ENCODE measurements at regions not wholly inside any gene's neighbourhood (a gene's known extent, or its start where the extent isn't known, plus 50 kb on each side); places are given as distances from the start of the nearest gene placed in this dataset.

- H3K27ac ChIP-seq = no peak overlapping the region
- DNase-seq (no peak), ATAC-seq (no peak)
- H3K27me3 ChIP-seq = no peaks in the 10 kb centered on the region
- no peaks in the 10 kb centered on the region for H3K4me1 ChIP-seq
- no peak overlapping the region for H3K4me3 ChIP-seq
- intact Hi-C loops (cut with DNase I) = no loop called here
- H3K9me3 ChIP-seq = no peaks in the 10 kb centered on the region
- no peak for TF ChIP-seq CTCF (IDR thresholded peaks at IDR 0.05)
- no peaks in the 10 kb centered on the region for H3K36me3 ChIP-seq
These were observed 96.2 kb downstream of the TENT5A start for GRCh38 chr6:81656231-81656630.

GRCh38 chr6:81655696-81656095 is 96.8 kb downstream of the TENT5A start:
- no peaks in the 10 kb centered on the region for H3K4me1 ChIP-seq
- ATAC-seq (no peak), DNase-seq (no peak)
- no peaks in the 10 kb centered on the region for H3K9me3 ChIP-seq
- no peak overlapping the region for H3K4me3 ChIP-seq
- H3K27me3 ChIP-seq = no peaks in the 10 kb centered on the region
- TF ChIP-seq CTCF (IDR thresholded peaks at IDR 0.05) = no peak
- intact Hi-C loops (cut with DNase I) = no loop called here
- H3K36me3 ChIP-seq = no peaks in the 10 kb centered on the region
- H3K27ac ChIP-seq = no peak overlapping the region

DNA sequence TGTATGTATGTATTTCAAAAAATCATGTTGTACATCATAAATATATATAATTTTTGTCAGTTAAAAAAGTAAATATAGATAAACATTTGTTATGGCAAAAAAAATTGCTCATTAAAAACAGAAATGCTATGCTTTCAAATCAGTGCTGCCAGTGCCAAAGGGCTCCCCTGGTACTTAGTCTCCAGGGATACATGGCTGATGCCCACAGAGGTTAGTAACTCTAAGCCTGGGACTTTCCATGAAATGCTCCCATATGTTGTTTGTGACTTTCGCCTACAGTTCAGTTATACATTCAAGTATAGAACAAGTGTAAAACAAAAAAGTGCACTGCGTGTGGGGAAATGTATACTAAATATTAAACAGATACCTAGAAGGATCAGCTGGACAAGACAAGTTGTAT is 104.0 kb downstream of the TENT5A start:
- no peak for DNase-seq
- Histone ChIP-seq H3K27me3 (no peaks in the 10 kb centered on the region), H3K9me3 (no peaks in the 10 kb centered on the region), H3K4me3 (no peak overlapping the region), H3K36me3 (no peaks in the 10 kb centered on the region), H3K4me1 (no peaks in the 10 kb centered on the region), H3K27ac (no peak overlapping the region)
- intact Hi-C loops (cut with DNase I) = no loop called here
- no peak for ATAC-seq
- no peak for TF ChIP-seq CTCF (IDR thresholded peaks at IDR 0.05)

DNA sequence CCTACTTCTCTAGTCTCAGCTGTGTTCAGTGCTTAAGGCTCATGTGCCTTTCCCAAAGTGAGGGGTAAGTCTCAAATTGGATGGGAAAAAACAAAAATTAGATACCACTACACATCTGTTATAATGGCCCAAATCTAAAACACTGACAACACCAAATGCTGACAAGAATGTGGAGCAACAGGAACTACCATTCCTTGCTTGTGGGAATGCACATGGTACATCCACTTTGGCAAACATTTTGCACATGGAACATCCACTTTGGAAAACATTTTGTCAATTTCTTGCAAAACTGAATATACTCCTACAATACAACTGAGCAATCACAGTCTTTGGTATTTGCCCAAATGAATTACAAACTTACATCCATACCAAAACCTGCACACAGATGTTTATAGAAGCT is 109.3 kb downstream of the TENT5A start:
- no peak for DNase-seq
- TF ChIP-seq CTCF (IDR thresholded peaks at IDR 0.05) = no peak
- intact Hi-C loops (cut with DNase I) = no loop called here
- H3K27me3 ChIP-seq = no peaks in the 10 kb centered on the region
- H3K4me1 ChIP-seq = no peaks in the 10 kb centered on the region
- no peak overlapping the region for H3K4me3 ChIP-seq
- no peak for ATAC-seq
- H3K27ac ChIP-seq = no peak overlapping the region
- H3K9me3 ChIP-seq = no peaks in the 10 kb centered on the region
- no peaks in the 10 kb centered on the region for H3K36me3 ChIP-seq

DNA sequence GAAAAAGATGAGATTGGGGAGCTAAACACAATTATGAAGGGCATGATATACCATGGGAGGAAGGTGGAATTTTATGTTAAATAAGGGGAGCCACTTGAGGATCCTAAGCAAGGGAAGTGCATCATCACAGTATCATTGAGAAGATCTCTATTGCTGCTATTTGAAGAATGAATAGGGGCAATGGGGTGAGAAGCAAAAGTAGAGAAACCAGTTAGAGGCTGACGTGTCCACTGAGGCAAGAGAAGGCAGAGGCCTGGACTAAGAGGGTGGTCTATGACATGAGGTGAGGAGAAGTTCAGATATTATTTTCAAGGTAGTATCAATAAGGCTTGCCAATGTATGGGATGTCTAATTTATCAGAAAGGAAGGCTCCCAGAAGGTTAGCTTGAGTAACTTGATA is 111.6 kb downstream of the TENT5A start:
- intact Hi-C loops (cut with DNase I) = no loop called here
- no peak for TF ChIP-seq CTCF (IDR thresholded peaks at IDR 0.05)
- DNase-seq (no peak), ATAC-seq (no peak)
- Histone ChIP-seq H3K4me1 (no peaks in the 10 kb centered on the region), H3K4me3 (no peak overlapping the region), H3K27me3 (no peaks in the 10 kb centered on the region), H3K27ac (no peak overlapping the region), H3K36me3 (no peaks in the 10 kb centered on the region), H3K9me3 (no peaks in the 10 kb centered on the region)

DNA sequence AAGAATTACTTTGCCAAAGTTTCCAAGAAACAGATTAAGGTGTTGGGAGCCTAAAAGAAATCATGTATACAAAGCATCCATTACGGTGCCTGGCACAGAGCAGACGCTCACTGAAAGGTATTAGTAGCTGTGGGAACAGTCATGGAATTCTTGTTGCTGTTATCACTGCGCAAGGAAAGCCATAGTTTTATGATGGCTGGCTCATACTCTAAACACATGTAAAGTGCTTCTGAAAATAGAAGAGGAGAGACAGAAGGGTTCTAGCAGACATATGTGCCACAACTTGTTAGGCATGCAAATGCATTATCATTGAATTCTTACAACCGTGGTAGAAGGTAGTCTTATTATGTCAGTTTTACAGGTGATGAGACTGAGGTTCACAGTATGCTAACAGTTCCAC is 112.4 kb downstream of the TENT5A start:
- H3K9me3 ChIP-seq = no peaks in the 10 kb centered on the region
- DNase-seq = no peak
- TF ChIP-seq CTCF (IDR thresholded peaks at IDR 0.05) = no peak

More for the DNA sequence above, 112.4 kb downstream of the TENT5A start:
- ATAC-seq = no peak
- Histone ChIP-seq H3K4me1 (no peaks in the 10 kb centered on the region), H3K27me3 (no peaks in the 10 kb centered on the region), H3K4me3 (no peak overlapping the region), H3K27ac (no peak overlapping the region), H3K36me3 (no peaks in the 10 kb centered on the region)
- intact Hi-C loops (cut with DNase I) = no loop called here

Measured in upper lobe of right lung (tissue), 1 donor.